ENCODE measurements at regions not wholly inside any gene's neighbourhood (a gene's known extent, or its start where the extent isn't known, plus 50 kb on each side); places are given as distances from the start of the nearest gene placed in this dataset.

DNA sequence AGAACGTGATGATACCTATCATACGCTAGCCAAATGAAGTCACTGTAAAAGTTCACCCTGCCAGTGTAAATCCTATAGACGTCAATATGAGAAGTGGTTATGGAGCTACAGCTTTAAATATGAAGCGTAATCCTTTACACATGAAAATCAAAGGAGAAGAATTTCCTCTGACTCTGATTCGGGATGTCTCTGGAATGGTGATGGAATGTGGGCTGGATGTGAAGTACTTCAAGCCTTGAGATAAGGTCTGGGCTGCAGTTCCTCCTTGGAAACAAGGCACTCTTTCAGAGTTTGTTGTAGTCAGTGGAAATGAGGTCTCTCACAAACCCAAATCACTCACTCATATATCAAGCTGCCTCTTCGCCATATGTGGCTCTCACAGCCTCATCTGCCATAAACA lies 53.1 kb upstream of the NAP1L1 start:
- in situ Hi-C loops (cut with HindIII; ENCODE audit: low sequenced_read_pairs): no loop called here

GRCh38 chr12:76135456-76135855 lies 51.0 kb upstream of the NAP1L1 start:
- in situ Hi-C loops (cut with HindIII; ENCODE audit: low sequenced_read_pairs): no loop called here

Data from endothelial cell of hepatic sinusoid (primary cell).